ENCODE measurements at regions not wholly inside any gene's neighbourhood (a gene's known extent, or its start where the extent isn't known, plus 50 kb on each side); places are given as distances from the start of the nearest gene placed in this dataset.

DNA sequence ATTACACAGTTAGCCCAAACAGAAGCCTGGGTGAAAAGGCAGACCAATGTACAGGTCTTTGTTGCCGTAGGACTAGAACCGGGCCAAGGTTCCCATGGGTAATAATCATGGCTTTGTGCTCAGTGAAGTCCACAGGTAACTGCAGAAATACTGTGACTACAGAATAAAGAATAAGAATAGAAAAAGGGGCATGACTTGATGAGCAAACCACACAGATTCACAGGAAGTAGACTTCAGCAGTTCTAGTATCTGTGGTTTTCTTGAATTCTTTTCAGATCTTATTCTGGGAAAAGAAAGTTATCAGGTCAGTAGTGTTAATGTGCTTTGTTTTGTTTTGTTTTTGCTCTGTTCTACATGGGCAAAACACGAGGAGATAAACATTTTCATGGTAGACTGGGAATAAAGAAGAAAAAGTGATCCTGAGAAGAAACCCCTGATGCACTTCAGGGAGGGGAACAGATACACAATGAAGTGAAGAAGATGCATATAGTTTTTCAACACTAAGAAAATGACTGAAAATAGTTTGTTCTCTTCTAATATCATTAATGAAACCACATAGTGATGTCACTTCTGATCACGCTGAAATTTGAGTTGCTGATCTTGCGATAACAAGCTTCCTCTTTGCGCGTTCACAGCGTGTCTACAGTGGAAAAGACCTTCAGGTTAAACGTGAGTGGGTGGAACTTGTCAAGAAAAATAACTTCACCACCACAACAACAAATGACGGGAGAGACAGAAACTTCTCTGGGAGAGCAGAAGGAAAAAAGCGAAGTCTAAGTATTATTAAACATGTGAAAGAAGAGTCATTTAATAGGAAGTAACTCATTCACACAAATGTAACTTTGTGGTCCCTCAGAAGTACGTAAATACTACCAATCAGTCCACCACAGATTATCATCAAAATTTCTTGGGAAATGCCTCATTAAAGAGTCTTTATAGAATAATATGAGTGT, 315.8 kb upstream of the SATB1 start:
- no peaks in the 10 kb centered on the region for H3K27me3 ChIP-seq (replicated peaks in 1 of 4; ENCODE audit: control insufficient read depth in 3 of 4, extremely low read depth in 1 of 4, insufficient read depth in 3 of 4, low read length in 3 of 4)
- no peak overlapping the region for H3K18ac ChIP-seq (ENCODE audit: extremely low read depth, low read length)
- no peak overlapping the region for H4K91ac ChIP-seq (replicated peaks; ENCODE audit: insufficient read length, low read length)
- FAIRE-seq, result no peak
- H2BK120ac ChIP-seq (replicated peaks; ENCODE audit: low read depth, low read length), result no peak overlapping the region
- no peak overlapping the region for H3K14ac ChIP-seq (ENCODE audit: insufficient read length)
- no peaks in the 10 kb centered on the region for H4K20me1 ChIP-seq (replicated peaks in 1 of 2; ENCODE audit: control insufficient read depth in 1 of 2, insufficient read depth in 2 of 2, low read length in 2 of 2)
- H3K36me3 ChIP-seq (ENCODE audit: control insufficient read depth in 2 of 4, insufficient read depth in 4 of 4, low read length in 3 of 4), result no peaks in the 10 kb centered on the region
- H3K56ac ChIP-seq (replicated peaks; ENCODE audit: insufficient read length, low read depth, low read length), result no peak overlapping the region
- H3K79me2 ChIP-seq (ENCODE audit: control insufficient read depth in 1 of 2, insufficient read depth in 2 of 2, low read length in 2 of 2), result no peaks in the 10 kb centered on the region
- no peak overlapping the region for H3K27ac ChIP-seq (ENCODE audit: low read depth, low read length)
- WGBS, 2 experiments (ENCODE audit: extremely low coverage in 1 of 2, insufficient coverage in 1 of 2, insufficient read length in 1 of 2, insufficient replicate concordance in 2 of 2, low coverage in 1 of 2, low lambda C conversion rate in 2 of 2, missing lambda C conversion rate in 1 of 2), result 96% methylated on average over 12 of the region's 12 CpGs; no CpG with 5 or more reads in 1 of the 2 experiments
- H2AFZ ChIP-seq (ENCODE audit: low read length), result no peak overlapping the region
- H2BK12ac ChIP-seq (ENCODE audit: low read depth, low read length), result no peak overlapping the region
- H3K9me3 ChIP-seq (ENCODE audit: insufficient read depth in 2 of 2, low read depth in 1 of 2, low read length in 1 of 2), result no peaks in the 10 kb centered on the region
- no peak overlapping the region for H2BK5ac ChIP-seq (ENCODE audit: low read depth, low read length)
- no peak overlapping the region for H2BK20ac ChIP-seq (ENCODE audit: low read length)
- H3K23ac ChIP-seq (ENCODE audit: insufficient read length), result no peak overlapping the region
- no peak overlapping the region for H3K4me3 ChIP-seq (ENCODE audit: extremely low read depth in 1 of 4, insufficient read depth in 2 of 4, low read depth in 3 of 4, low read length in 4 of 4)
- H3K4ac ChIP-seq (replicated peaks; ENCODE audit: insufficient read length, low read depth, low read length), result no peak overlapping the region
- DNase-seq (ENCODE audit: low read depth in 1 of 2, low spot score in 2 of 2), result no peak
- no peak overlapping the region for H2BK15ac ChIP-seq (ENCODE audit: low read length)
- CTCF ChIA-PET (ENCODE audit: partially characterized antibody), result no interaction called here
- H4K5ac ChIP-seq (ENCODE audit: insufficient read length, low read depth, low read length), result no peak overlapping the region
- POLR2A ChIA-PET (ENCODE audit: partially characterized antibody), result no interaction called here
- no peak overlapping the region for H3K4me2 ChIP-seq (ENCODE audit: insufficient read depth in 1 of 2, low read depth in 2 of 2, low read length in 2 of 2)
- H3K9ac ChIP-seq (replicated peaks in 1 of 4; ENCODE audit: extremely low read depth in 1 of 4, low read depth in 3 of 4, low read length in 3 of 4), result no peak overlapping the region
- no peaks in the 10 kb centered on the region for H3K4me1 ChIP-seq (replicated peaks in 1 of 4; ENCODE audit: control insufficient read depth in 3 of 4, insufficient read depth in 4 of 4, low read length in 3 of 4)
- H3K79me1 ChIP-seq (ENCODE audit: low read depth, low read length), result no peaks in the 10 kb centered on the region
- no peaks in the 10 kb centered on the region for H3K23me2 ChIP-seq (ENCODE audit: low read depth, low read length)
- no peak overlapping the region for H2AK5ac ChIP-seq (ENCODE audit: low read depth, low read length)
- H4K8ac ChIP-seq (ENCODE audit: extremely low read depth, insufficient read depth, low read length), result no peak overlapping the region
- TF ChIP-seq RNF2 (IDR thresholded peaks at IDR 0.05; ENCODE audit: borderline replicate concordance, low read depth, low read length, missing control alignments, poor library complexity, severe bottlenecking) (no peak), CBX5 (IDR thresholded peaks at IDR 0.05; ENCODE audit: low read depth, low read length) (no peak)
- TF ChIP-seq, protein P1, sequence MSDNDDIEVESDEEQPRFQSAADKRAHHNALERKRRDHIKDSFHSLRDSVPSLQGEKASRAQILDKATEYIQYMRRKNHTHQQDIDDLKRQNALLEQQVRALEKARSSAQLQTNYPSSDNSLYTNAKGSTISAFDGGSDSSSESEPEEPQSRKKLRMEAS (IDR thresholded peaks at IDR 0.05), result no peak

All from H1 (cell line).